ENCODE measurements at regions not wholly inside any gene's neighbourhood (a gene's known extent, or its start where the extent isn't known, plus 50 kb on each side); places are given as distances from the start of the nearest gene placed in this dataset.

DNA sequence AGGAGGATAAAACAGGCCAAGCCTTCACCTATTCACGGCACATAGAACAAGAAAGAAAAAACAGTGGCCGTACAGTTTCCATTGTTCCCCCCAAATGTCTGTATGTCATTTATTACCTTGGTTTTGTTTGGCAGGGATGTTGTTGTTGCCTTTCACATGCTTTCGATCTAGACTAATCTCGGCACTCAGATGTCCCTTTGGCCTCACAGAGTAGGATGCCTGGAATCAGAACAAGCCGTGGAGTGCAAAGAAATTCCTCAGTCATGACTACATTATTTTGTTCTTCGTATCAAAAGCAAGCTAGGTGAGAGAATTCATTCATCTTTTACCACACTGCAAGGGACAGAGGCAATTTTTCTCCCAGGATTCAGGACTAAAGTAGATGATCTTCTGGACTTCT is 106.9 kb downstream of the SMIM20 start:
- TF ChIP-seq, protein P1, sequence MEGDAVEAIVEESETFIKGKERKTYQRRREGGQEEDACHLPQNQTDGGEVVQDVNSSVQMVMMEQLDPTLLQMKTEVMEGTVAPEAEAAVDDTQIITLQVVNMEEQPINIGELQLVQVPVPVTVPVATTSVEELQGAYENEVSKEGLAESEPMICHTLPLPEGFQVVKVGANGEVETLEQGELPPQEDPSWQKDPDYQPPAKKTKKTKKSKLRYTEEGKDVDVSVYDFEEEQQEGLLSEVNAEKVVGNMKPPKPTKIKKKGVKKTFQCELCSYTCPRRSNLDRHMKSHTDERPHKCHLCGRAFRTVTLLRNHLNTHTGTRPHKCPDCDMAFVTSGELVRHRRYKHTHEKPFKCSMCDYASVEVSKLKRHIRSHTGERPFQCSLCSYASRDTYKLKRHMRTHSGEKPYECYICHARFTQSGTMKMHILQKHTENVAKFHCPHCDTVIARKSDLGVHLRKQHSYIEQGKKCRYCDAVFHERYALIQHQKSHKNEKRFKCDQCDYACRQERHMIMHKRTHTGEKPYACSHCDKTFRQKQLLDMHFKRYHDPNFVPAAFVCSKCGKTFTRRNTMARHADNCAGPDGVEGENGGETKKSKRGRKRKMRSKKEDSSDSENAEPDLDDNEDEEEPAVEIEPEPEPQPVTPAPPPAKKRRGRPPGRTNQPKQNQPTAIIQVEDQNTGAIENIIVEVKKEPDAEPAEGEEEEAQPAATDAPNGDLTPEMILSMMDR (IDR thresholded peaks at IDR 0.05) = no peak
- no peak for TF ChIP-seq EZH2 (IDR thresholded peaks at IDR 0.05; ENCODE audit: borderline replicate concordance, insufficient read depth, low read depth, low read length, poor library complexity, severe bottlenecking)
